ENCODE measurements at regions not wholly inside any gene's neighbourhood (a gene's known extent, or its start where the extent isn't known, plus 50 kb on each side); places are given as distances from the start of the nearest gene placed in this dataset.

DNA sequence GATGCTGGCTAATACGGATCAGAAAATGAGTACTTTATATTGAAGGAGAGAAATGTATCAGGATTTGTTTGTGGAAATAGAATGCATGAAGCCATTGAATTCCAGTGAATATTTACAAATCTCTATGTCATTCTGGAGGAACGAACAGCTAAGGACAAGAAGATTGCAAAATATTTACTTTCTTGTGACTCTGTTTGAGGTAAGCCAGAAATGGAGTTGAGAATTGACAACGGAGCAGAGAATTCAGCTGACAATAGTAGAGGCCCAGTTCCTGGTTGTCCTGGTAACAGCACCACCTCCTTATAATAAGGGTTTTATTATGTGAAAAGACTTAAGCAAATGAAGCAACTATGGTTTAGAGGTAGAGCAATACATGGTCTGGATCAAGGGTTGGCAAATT lies 349.2 kb downstream of the ADCYAP1 start:
- in situ Hi-C loops (cut with MboI; ENCODE audit: low pct_unique_long_range_greater_than_20kb, low sequenced_read_pairs, unreplicated experiment) = no loop called here
- TF ChIP-seq, protein P1, sequence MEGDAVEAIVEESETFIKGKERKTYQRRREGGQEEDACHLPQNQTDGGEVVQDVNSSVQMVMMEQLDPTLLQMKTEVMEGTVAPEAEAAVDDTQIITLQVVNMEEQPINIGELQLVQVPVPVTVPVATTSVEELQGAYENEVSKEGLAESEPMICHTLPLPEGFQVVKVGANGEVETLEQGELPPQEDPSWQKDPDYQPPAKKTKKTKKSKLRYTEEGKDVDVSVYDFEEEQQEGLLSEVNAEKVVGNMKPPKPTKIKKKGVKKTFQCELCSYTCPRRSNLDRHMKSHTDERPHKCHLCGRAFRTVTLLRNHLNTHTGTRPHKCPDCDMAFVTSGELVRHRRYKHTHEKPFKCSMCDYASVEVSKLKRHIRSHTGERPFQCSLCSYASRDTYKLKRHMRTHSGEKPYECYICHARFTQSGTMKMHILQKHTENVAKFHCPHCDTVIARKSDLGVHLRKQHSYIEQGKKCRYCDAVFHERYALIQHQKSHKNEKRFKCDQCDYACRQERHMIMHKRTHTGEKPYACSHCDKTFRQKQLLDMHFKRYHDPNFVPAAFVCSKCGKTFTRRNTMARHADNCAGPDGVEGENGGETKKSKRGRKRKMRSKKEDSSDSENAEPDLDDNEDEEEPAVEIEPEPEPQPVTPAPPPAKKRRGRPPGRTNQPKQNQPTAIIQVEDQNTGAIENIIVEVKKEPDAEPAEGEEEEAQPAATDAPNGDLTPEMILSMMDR (IDR thresholded peaks at IDR 0.05; ENCODE audit: extremely low read depth, insufficient read depth, missing control alignments) = no peak
- DNase-seq (ENCODE audit: low spot score) = no peak

DNA sequence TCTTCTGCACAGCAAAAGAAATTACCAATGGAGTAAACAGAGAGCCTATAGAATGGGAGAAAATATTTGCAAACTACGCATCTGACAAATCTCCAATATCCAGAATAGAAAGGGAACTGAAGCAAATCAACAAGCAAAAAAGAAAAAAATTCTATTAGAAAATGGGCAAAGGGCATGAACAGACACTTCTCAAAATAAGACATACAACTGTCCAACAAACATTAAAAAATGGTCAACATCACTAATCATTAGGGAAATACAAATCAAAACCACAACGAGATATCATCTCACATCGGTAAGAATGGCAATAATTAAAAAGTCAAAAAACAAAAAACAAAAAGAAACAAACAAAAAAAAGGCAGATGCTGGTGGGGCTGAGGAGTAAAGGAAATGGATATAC lies 356.4 kb downstream of the ADCYAP1 start:
- TF ChIP-seq, protein P1 (IDR thresholded peaks at IDR 0.05; ENCODE audit: extremely low read depth, insufficient read depth, missing control alignments) = no peak
- in situ Hi-C loops (cut with MboI; ENCODE audit: low pct_unique_long_range_greater_than_20kb, low sequenced_read_pairs, unreplicated experiment) = no loop called here
- DNase-seq (ENCODE audit: low spot score) = no peak

DNA sequence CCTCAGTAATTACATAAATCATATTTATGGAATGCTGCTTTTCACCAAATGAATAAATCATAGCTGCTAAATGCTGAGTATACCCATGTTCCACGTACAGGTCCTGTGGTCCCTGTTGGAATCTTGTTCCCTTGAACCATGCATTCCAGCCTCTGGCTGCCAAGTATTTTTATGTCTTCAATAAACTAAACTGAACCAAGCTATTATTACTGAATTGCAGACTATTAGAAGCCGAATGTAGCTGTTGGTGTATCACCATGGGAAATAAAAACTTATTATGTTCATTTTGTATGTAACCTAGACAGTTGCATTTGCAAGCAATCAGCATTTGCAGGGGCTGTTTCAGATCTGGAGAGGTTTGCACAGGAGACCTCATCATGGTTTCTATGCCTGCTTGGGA lies 362.4 kb downstream of the ADCYAP1 start:
- DNase-seq (ENCODE audit: low spot score) = no peak
- TF ChIP-seq, protein P1 (IDR thresholded peaks at IDR 0.05; ENCODE audit: extremely low read depth, insufficient read depth, missing control alignments) = no peak
- in situ Hi-C loops (cut with MboI; ENCODE audit: low pct_unique_long_range_greater_than_20kb, low sequenced_read_pairs, unreplicated experiment) = no loop called here

DNA sequence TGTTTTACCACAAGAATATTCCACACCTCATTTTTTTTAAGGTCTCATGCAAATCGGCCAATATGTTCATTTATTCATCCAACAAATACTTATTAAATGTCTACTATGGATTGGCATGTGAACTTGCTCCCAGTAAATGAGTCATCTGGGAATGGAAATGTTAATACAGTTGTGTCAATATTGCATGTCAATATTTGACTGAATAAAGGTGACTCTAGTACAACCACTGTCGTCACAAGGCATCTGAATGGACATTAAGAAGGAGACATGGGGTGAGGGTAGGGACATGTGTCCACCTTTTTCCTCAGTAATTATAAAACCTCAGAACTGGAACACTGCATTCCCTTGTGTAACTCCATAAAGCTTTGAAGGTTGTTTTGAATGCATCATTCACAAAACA lies 365.4 kb downstream of the ADCYAP1 start:
- TF ChIP-seq, protein P1 (IDR thresholded peaks at IDR 0.05; ENCODE audit: extremely low read depth, insufficient read depth, missing control alignments) = no peak
- DNase-seq (ENCODE audit: low spot score) = no peak
- in situ Hi-C loops (cut with MboI; ENCODE audit: low pct_unique_long_range_greater_than_20kb, low sequenced_read_pairs, unreplicated experiment) = no loop called here

DNA sequence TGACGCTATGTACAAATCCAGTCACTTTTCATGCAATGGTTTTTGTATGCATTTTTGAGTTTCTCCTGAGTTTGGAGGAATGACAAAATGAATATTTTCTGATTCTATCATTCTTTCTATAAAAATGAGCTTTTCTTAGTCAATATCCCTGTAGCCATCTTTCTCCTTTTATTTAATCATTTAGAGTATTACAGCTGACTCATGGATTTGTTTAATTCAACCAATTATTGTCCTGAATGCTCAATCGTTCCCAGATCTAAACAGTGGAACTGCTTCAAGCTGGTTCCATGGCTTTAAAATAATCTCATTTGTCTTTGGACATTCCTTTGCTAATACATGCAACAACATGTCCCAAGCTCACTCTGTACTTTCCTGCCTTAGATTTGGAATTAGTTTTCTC lies 368.8 kb downstream of the ADCYAP1 start:
- in situ Hi-C loops (cut with MboI; ENCODE audit: low pct_unique_long_range_greater_than_20kb, low sequenced_read_pairs, unreplicated experiment) = no loop called here
- DNase-seq (ENCODE audit: low spot score) = no peak
- TF ChIP-seq, protein P1 (IDR thresholded peaks at IDR 0.05; ENCODE audit: extremely low read depth, insufficient read depth, missing control alignments) = no peak

DNA sequence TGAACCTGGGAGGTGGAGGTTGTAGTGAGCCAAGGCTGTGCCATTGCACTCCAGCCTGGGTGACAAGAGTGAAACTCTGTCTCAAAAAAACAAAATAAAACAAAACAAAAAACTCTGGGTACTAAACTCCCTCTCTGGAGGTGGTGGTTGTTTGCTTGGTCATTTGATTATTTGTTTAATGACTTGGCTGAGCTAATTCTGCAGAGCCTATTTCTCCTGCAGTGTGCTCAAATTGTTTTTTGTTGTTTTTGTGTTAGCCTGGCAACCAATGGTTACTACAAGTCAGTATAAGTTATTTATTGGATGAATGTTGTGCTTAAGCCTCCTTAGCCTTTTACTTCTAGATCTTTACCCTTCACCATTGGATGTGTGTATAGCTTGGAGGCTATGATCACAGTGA lies 387.5 kb downstream of the ADCYAP1 start:
- in situ Hi-C loops (cut with MboI; ENCODE audit: low pct_unique_long_range_greater_than_20kb, low sequenced_read_pairs, unreplicated experiment) = no loop called here
- DNase-seq (ENCODE audit: low spot score) = no peak
- TF ChIP-seq, protein P1 (IDR thresholded peaks at IDR 0.05; ENCODE audit: extremely low read depth, insufficient read depth, missing control alignments) = no peak

DNA sequence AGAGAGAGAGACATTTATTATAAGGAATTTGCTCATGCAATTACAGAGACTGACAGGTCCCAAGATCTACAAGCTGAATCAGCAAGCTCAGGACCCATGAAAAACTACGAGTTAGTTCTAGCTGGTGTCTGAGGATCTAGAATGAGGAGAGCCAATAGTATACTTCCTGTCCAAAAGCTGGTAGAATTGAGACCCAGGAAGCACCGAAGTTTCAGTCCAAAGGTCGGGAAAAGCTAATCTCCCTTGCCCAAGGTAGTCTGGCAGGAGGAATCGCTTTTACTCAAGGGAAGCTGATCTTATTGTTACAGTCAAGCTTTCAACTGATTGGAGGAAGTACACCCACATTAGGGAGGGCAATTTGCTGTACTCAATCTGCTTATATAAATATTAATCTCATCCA lies 389.6 kb downstream of the ADCYAP1 start:
- DNase-seq (ENCODE audit: low spot score) = no peak
- TF ChIP-seq, protein P1 (IDR thresholded peaks at IDR 0.05; ENCODE audit: extremely low read depth, insufficient read depth, missing control alignments) = no peak
- in situ Hi-C loops (cut with MboI; ENCODE audit: low pct_unique_long_range_greater_than_20kb, low sequenced_read_pairs, unreplicated experiment) = no loop called here

Measured in GM13977 (cell line).